Activated CD8-positive, alpha-beta T cell treated with anti-CD3 and anti-CD28 coated beads for 36 hours (primary cell): ENCODE measurements at regions not wholly inside any gene's neighbourhood (a gene's known extent, or its start where the extent isn't known, plus 50 kb on each side); places are given as distances from the start of the nearest gene placed in this dataset.

Source experiments
- ATAC-seq: fragments of 200-7000 bp; cut with Tn5 transposase; one replicate; pipeline ENCODE4 v1.10.0; 2021; ENCODE audit warnings: mild to moderate bottlenecking, moderate library complexity
- CTCF ChIA-PET: fragments of 350-600 bp; sonication (Branson Sonifier 250); formaldehyde crosslinking; loops from one replicate; lab custom pipeline; 2021; ENCODE audit warnings: antibody characterized with exemption; lab: Charles Lee
- POLR2A ChIA-PET: fragments of 350-600 bp; sonication (Branson Sonifier 250); formaldehyde crosslinking; loops from one replicate; lab custom pipeline; 2021; ENCODE audit warnings: antibody characterized with exemption; lab: Charles Lee
- DNase-seq: peaks from one replicate; pipeline ENCODE4 v3.0.0-alpha.2; 2020
- H3K27ac Mint-ChIP-seq: one replicate; pipeline ENCODE4 v1.8.0; 2021; ENCODE audit warnings: mild to moderate bottlenecking, mixed read lengths
- H3K27me3 Mint-ChIP-seq: one replicate; pipeline ENCODE4 v1.8.0; 2021; ENCODE audit warnings: mixed read lengths
- H3K36me3 Mint-ChIP-seq: one replicate; pipeline ENCODE4 v1.8.0; 2021; ENCODE audit warnings: low read depth, mixed read lengths
- H3K4me1 Mint-ChIP-seq: one replicate; pipeline ENCODE4 v1.8.0; 2021; ENCODE audit warnings: low read depth, mixed read lengths
- H3K4me3 Mint-ChIP-seq: one replicate; pipeline ENCODE4 v1.8.0; 2021; ENCODE audit warnings: mild to moderate bottlenecking, moderate library complexity, mixed read lengths
- H3K9me3 Mint-ChIP-seq: one replicate; pipeline ENCODE4 v1.8.0; 2021; ENCODE audit warnings: mixed read lengths
- intact Hi-C: fragments of 100-400 bp; cut with micrococcal nuclease; formaldehyde crosslinking; loops from one replicate; pipeline ENCODE4 v1.10.0; 2022
- TF ChIP-seq, protein P1 (sequence below): fragments of 200-600 bp; IDR thresholded peaks from one replicate; pipeline ENCODE4 v1.8.0; 2022; ENCODE audit warnings: antibody characterized with exemption, mild to moderate bottlenecking

DNA sequence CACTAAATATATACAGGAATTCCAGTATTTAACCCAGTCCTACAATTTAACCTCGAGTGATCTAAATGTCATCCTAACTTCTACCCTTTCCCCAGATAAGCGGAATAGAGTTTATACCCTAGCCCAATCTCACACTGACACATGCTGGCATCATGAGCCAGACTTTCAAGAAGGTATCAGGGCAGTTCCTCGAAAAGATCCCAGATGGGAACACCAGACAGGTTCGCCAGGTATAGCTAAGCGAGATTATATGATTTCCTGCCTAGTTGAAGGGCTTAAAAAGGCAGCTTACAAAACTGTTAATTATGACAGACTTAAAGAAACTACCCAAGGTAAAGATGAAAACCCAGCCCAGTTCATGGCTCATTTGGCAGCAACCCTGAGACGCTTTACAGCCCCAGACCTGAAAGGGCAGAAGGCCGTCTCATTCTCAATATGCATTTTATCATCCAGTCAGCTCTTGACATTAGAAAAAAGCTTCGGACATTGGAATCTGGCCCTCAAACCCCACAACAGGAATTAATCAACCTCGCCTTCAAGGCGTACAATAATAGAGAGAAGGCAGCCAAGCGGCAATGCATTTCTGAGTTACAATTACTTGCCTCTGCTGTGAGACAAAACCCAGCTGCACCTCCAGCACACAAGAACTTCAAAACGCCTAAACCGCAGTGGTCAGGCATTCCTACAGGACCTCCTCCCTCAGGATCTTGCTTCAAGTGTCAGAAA lies 668.2 kb upstream of the PKDCC start:
- intact Hi-C loops: no loop called here
- no peaks in the 10 kb centered on the region for H3K9me3 Mint-ChIP-seq
- no peaks in the 10 kb centered on the region for H3K27me3 Mint-ChIP-seq
- TF ChIP-seq, protein P1, sequence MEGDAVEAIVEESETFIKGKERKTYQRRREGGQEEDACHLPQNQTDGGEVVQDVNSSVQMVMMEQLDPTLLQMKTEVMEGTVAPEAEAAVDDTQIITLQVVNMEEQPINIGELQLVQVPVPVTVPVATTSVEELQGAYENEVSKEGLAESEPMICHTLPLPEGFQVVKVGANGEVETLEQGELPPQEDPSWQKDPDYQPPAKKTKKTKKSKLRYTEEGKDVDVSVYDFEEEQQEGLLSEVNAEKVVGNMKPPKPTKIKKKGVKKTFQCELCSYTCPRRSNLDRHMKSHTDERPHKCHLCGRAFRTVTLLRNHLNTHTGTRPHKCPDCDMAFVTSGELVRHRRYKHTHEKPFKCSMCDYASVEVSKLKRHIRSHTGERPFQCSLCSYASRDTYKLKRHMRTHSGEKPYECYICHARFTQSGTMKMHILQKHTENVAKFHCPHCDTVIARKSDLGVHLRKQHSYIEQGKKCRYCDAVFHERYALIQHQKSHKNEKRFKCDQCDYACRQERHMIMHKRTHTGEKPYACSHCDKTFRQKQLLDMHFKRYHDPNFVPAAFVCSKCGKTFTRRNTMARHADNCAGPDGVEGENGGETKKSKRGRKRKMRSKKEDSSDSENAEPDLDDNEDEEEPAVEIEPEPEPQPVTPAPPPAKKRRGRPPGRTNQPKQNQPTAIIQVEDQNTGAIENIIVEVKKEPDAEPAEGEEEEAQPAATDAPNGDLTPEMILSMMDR: no peak
- CTCF ChIA-PET: no interaction called here
- POLR2A ChIA-PET: no interaction called here
- H3K36me3 Mint-ChIP-seq: no peaks in the 10 kb centered on the region
- no peak overlapping the region for H3K4me3 Mint-ChIP-seq
- no peak for DNase-seq
- no peak for ATAC-seq
- no peaks in the 10 kb centered on the region for H3K4me1 Mint-ChIP-seq
- no peak overlapping the region for H3K27ac Mint-ChIP-seq

DNA sequence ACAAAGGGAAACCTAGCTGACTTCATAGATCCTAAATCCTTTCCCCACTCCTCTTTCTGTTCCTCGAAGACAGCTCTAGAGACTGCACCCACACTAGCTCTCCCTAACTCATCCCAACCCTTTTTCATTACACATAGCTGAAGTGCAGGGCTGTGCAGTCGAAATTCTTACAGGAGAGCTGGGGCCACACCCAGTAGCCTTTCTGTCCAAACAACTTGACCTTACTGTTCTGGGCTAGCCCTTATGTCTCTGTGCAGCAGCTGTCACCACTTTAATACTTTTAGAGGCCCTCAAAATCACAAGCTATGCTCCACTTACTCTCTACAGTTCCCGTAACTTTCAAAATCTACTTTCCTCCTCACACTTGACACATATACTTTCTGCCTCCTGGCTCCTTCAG lies 666.1 kb upstream of the PKDCC start:
- no peak overlapping the region for H3K4me3 Mint-ChIP-seq
- CTCF ChIA-PET: no interaction called here

DNA sequence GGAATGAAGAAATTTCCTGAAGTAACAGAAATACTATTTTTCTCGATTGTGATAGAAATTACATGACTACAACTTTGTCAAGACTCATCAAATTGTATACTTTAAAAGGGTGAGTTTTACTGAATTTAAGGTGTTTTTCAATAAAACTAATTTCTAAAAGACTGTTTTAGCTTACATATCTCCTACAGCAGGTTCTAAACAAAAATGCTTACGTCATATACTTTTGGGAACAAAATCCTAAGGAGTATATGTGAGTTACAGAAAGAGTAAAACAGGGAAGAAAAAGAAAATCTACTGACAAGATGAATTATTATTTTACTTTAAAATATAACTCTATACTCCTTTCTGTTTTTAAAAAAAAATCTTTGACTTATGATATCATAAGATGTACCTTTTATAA lies 660.3 kb upstream of the PKDCC start:
- Mint-ChIP-seq H3K27ac (no peak overlapping the region), H3K9me3 (no peaks in the 10 kb centered on the region), H3K4me3 (no peak overlapping the region), H3K27me3 (no peaks in the 10 kb centered on the region), H3K36me3 (no peaks in the 10 kb centered on the region), H3K4me1 (no peaks in the 10 kb centered on the region)
- DNase-seq (no peak), ATAC-seq (no peak)
- POLR2A ChIA-PET: no interaction called here
- intact Hi-C loops: no loop called here
- TF ChIP-seq, protein P1: no peak
- CTCF ChIA-PET: no interaction called here

More for the DNA sequence above, 666.1 kb upstream of the PKDCC start:
- Mint-ChIP-seq H3K27me3 (no peaks in the 10 kb centered on the region), H3K4me1 (no peaks in the 10 kb centered on the region), H3K9me3 (no peaks in the 10 kb centered on the region), H3K36me3 (no peaks in the 10 kb centered on the region), H3K27ac (no peak overlapping the region)
- DNase-seq: no peak
- POLR2A ChIA-PET: no interaction called here
- intact Hi-C loops: no loop called here
- no peak for ATAC-seq
- TF ChIP-seq, protein P1: no peak

DNA sequence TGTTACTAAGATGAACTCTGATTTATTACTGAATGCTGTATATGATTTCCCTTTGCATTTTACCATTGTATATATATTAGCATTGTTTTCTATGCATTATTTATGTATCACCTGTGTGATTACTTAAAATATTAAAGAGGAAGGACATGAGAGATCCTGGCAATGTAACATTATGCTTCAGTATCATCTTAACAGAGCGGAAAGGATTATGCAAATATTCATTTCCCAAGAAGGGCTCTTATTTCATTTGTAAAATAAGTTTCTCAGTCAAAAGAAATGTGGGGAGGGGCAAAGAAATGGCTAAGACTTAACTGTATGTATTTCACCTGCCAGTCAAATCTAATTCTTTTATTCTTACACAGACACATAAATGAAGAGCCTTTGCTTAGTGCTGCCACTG lies 654.2 kb upstream of the PKDCC start:
- intact Hi-C loops: no loop called here
- TF ChIP-seq, protein P1: no peak
- Mint-ChIP-seq H3K27ac (no peak overlapping the region), H3K9me3 (peaks cover 5% of the 10 kb centered on the region), H3K36me3 (no peaks in the 10 kb centered on the region), H3K4me3 (no peak overlapping the region), H3K27me3 (no peaks in the 10 kb centered on the region), H3K4me1 (no peaks in the 10 kb centered on the region)
- DNase-seq: no peak
- ChIA-PET POLR2A (no interaction called here), CTCF (interaction anchor here (1.2 kb wide), 1 partner anchor 127 kb away, joined by 5 read pairs; no protein-coding TSS in a partner anchor)
- no peak for ATAC-seq

DNA sequence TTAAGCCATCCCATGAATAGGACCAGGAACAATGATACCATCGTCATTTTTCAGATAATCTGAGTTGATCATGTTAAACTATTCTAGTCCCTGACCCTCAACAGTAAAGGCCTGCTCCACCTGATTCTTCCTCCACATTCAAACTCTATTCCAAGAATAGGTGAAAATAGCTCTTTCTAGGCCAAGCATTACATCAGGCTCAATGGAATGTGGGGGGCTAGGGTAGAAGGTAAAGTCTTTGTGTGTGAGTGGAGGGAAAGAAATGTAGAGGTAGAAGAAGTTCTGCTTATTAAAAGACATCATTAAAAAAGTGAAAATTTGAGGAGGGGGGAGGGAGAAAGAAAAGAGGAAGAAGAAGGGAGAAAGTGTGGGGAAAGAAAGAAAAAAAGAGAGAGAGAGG lies 653.3 kb upstream of the PKDCC start:
- Mint-ChIP-seq H3K4me3 (no peak overlapping the region), H3K27ac (no peak overlapping the region), H3K36me3 (no peaks in the 10 kb centered on the region), H3K4me1 (no peaks in the 10 kb centered on the region), H3K9me3 (peaks cover 5% of the 10 kb centered on the region), H3K27me3 (no peaks in the 10 kb centered on the region)
- CTCF ChIA-PET: interaction anchor here (1.2 kb wide), 1 partner anchor 126 kb away, joined by 5 read pairs; no protein-coding TSS in a partner anchor
- ATAC-seq (no peak), DNase-seq (no peak)
- TF ChIP-seq, protein P1: no peak
- POLR2A ChIA-PET: no interaction called here
- intact Hi-C loops: no loop called here
